Stimulated activated CD8-positive, alpha-beta memory T cell treated with anti-CD3 and anti-CD28 coated beads, Interleukin-15, amount 100 ng/mL, for 4 hours (primary cell): ENCODE measurements at regions not wholly inside any gene's neighbourhood (a gene's known extent, or its start where the extent isn't known, plus 50 kb on each side); places are given as distances from the start of the nearest gene placed in this dataset.

ENCODE experiments used
- DNase-seq, 2 donors: peaks; one replicate each; pipeline ENCODE4 v3.0.0-alpha.2; 2020; ENCODE audit warnings: low read depth in 2 of 2

GRCh38 chr13:91270031-91270430 is 77.5 kb upstream of the MIR17HG start:
- DNase-seq = no peak

- DNase-seq = no peak
Observed at GRCh38 chr13:91272235-91272777, 75.2 kb upstream of the MIR17HG start.

- DNase-seq = no peak
Observed at GRCh38 chr13:91273675-91274074, 73.8 kb upstream of the MIR17HG start.

- DNase-seq = no peak
Observed at GRCh38 chr13:91277013-91277676, 70.3 kb upstream of the MIR17HG start.

GRCh38 chr13:91278291-91278690 is 69.2 kb upstream of the MIR17HG start:
- DNase-seq = no peak

GRCh38 chr13:91278888-91279287 is 68.6 kb upstream of the MIR17HG start:
- no peak for DNase-seq

- no peak for DNase-seq
Observed at GRCh38 chr13:91280801-91281200, 66.7 kb upstream of the MIR17HG start.

- no peak for DNase-seq
Observed at GRCh38 chr13:91284335-91284734, 63.2 kb upstream of the MIR17HG start.

- no peak for DNase-seq
Observed at GRCh38 chr13:91286317-91286716, 61.2 kb upstream of the MIR17HG start.

- no peak for DNase-seq
Observed at GRCh38 chr13:91291078-91291477, 56.4 kb upstream of the MIR17HG start.

- DNase-seq = no peak
Observed at GRCh38 chr13:91292630-91293221, 54.8 kb upstream of the MIR17HG start.

- DNase-seq = no peak
Observed at GRCh38 chr13:91295712-91296410, 51.6 kb upstream of the MIR17HG start.

- no peak for DNase-seq
Observed at GRCh38 chr13:91297503-91297902, 50.0 kb upstream of the MIR17HG start.
